Panc1 (cell line): ENCODE measurements at regions not wholly inside any gene's neighbourhood (a gene's known extent, or its start where the extent isn't known, plus 50 kb on each side); places are given as distances from the start of the nearest gene placed in this dataset.

Source experiments
- ATAC-seq: fragments of 200-7000 bp; cut with Tn5 transposase; 2 replicates; pipeline ENCODE4 v1.9.1; 2020; ENCODE audit warnings: mild to moderate bottlenecking, moderate library complexity
- BruUV-seq: library from RNA; stranded (reverse); fragments of 400-500 nt; replicated peaks from 2 replicates; lab custom pipeline; 2021; lab: Mats Ljungman, UMichigan
- CTCF ChIA-PET: fragments of 300-600 bp; sonication (Branson Sonifier 250); formaldehyde crosslinking; loops from one replicate; lab custom pipeline; 2022; ENCODE audit warnings: antibody characterized with exemption; lab: Charles Lee
- POLR2A ChIA-PET: fragments of 300-600 bp; sonication (Branson Sonifier 250); formaldehyde crosslinking; loops from one replicate; lab custom pipeline; 2022; ENCODE audit warnings: antibody characterized with exemption; lab: Charles Lee
- DNase-seq: peaks from one replicate; pipeline ENCODE4 v3.0.0-alpha.2; 2010; ENCODE audit warnings: low read depth, low spot score
- H3K27ac ChIP-seq: 2 replicates; pipeline ENCODE4 v1.5.1; 2011; ENCODE audit warnings: mild to moderate bottlenecking, low read length, inconsistent platforms
- H3K27me3 ChIP-seq: fragments of 200-500 bp; sonication (Bioruptor generic); 2 replicates; pipeline ENCODE4 v1.6.0; 2014; ENCODE audit warnings: low read length, inconsistent platforms; ENCODE audit not compliant: control insufficient read depth, insufficient read depth
- H3K36me3 ChIP-seq: fragments of 200-500 bp; sonication (Bioruptor generic); 2 replicates; pipeline ENCODE4 v1.5.1; 2014; ENCODE audit warnings: inconsistent platforms, mild to moderate bottlenecking, low read length, moderate library complexity; ENCODE audit not compliant: control insufficient read depth, insufficient read depth
- H3K4me1 ChIP-seq: 2 replicates; pipeline ENCODE4 v1.5.1; 2011; ENCODE audit warnings: inconsistent platforms, mild to moderate bottlenecking, low read length, moderate library complexity; ENCODE audit not compliant: control insufficient read depth, insufficient read depth
- H3K4me3 ChIP-seq, 2 experiments: 2 replicates each; pipeline ENCODE4 v1.5.1; 2011 to 2012; ENCODE audit warnings: low read depth in 2 of 2, low read length in 2 of 2, mild to moderate bottlenecking in 2 of 2, inconsistent platforms in 1 of 2, moderate library complexity in 1 of 2
- H3K9me3 ChIP-seq: fragments of 200-500 bp; sonication (Bioruptor generic); 2 replicates; pipeline ENCODE4 v1.5.1; 2014; ENCODE audit warnings: low read depth, mild to moderate bottlenecking, inconsistent platforms, low read length, moderate library complexity; ENCODE audit not compliant: control insufficient read depth, insufficient read depth
- POLR2AphosphoS5 ChIP-seq: IDR thresholded peaks from 2 replicates; pipeline ENCODE4 v1.6.1; 2012; ENCODE audit warnings: mild to moderate bottlenecking, low read depth, low read length, moderate library complexity
- SIN3A ChIP-seq: IDR thresholded peaks from 2 replicates; pipeline ENCODE4 v1.6.1; 2012; ENCODE audit warnings: low read depth, mild to moderate bottlenecking, low read length, moderate library complexity, borderline replicate concordance; ENCODE audit not compliant: insufficient read depth
- TCF7L2 ChIP-seq: IDR thresholded peaks from 2 replicates; pipeline ENCODE4 v1.6.1; 2011; ENCODE audit warnings: mild to moderate bottlenecking, low read depth, low read length, inconsistent platforms
- in situ Hi-C: cut with HindIII; loops from 2 replicates; pipeline ENCODE4 v1.10.0; 2016; ENCODE audit warnings: low sequenced_read_pairs, low pct_unique_long_range_greater_than_20kb
- intact Hi-C: fragments of 100-400 bp; cut with micrococcal nuclease; formaldehyde crosslinking; loops from one replicate; pipeline ENCODE4 v1.10.0; 2022; ENCODE audit not compliant: unreplicated experiment
- TF ChIP-seq, protein P1 (sequence below), 2 experiments: IDR thresholded peaks; 2 replicates each; pipeline ENCODE4 v1.6.1; 2011 to 2012; ENCODE audit warnings: low read depth in 2 of 2, control low read depth in 1 of 2, low read length in 1 of 2, mild to moderate bottlenecking in 1 of 2, moderate library complexity in 1 of 2; ENCODE audit not compliant: insufficient read depth in 1 of 2
- TF ChIP-seq, protein P2 (sequence below): fragments of 450-650 bp; IDR thresholded peaks from 2 replicates; pipeline ENCODE4 v1.5.1; 2017; ENCODE audit warnings: mild to moderate bottlenecking

DNA sequence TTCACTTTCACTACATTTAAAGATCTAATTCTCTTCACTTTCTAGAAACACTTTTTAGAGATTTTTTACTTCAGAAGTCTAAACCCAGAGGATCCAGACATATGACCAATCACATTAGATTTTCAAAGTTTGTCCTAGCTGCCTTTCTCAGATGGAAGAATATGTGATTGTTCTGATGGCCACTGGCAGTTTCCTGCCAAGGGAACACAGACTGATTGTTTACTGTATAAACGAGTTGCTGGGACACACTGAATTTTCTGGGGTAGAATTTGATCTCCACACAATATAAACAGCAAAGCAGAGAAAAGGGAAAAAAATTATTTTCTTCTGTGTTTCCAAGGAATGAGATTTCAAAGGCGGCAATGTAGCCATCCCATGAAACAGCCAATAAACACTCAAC lies 480.0 kb downstream of the TOX3 start:
- no peaks in the 10 kb centered on the region for H3K4me1 ChIP-seq
- no TSS peak for BruUV-seq
- in situ Hi-C loops, result no loop called here
- no peak for TF ChIP-seq SIN3A
- TF ChIP-seq, protein P1, sequence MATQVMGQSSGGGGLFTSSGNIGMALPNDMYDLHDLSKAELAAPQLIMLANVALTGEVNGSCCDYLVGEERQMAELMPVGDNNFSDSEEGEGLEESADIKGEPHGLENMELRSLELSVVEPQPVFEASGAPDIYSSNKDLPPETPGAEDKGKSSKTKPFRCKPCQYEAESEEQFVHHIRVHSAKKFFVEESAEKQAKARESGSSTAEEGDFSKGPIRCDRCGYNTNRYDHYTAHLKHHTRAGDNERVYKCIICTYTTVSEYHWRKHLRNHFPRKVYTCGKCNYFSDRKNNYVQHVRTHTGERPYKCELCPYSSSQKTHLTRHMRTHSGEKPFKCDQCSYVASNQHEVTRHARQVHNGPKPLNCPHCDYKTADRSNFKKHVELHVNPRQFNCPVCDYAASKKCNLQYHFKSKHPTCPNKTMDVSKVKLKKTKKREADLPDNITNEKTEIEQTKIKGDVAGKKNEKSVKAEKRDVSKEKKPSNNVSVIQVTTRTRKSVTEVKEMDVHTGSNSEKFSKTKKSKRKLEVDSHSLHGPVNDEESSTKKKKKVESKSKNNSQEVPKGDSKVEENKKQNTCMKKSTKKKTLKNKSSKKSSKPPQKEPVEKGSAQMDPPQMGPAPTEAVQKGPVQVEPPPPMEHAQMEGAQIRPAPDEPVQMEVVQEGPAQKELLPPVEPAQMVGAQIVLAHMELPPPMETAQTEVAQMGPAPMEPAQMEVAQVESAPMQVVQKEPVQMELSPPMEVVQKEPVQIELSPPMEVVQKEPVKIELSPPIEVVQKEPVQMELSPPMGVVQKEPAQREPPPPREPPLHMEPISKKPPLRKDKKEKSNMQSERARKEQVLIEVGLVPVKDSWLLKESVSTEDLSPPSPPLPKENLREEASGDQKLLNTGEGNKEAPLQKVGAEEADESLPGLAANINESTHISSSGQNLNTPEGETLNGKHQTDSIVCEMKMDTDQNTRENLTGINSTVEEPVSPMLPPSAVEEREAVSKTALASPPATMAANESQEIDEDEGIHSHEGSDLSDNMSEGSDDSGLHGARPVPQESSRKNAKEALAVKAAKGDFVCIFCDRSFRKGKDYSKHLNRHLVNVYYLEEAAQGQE (IDR thresholded peaks at IDR 0.05; ENCODE audit: insufficient read depth in 1 of 2, low read depth in 2 of 2, low read length in 1 of 2), result no peak
- TF ChIP-seq, protein P2, sequence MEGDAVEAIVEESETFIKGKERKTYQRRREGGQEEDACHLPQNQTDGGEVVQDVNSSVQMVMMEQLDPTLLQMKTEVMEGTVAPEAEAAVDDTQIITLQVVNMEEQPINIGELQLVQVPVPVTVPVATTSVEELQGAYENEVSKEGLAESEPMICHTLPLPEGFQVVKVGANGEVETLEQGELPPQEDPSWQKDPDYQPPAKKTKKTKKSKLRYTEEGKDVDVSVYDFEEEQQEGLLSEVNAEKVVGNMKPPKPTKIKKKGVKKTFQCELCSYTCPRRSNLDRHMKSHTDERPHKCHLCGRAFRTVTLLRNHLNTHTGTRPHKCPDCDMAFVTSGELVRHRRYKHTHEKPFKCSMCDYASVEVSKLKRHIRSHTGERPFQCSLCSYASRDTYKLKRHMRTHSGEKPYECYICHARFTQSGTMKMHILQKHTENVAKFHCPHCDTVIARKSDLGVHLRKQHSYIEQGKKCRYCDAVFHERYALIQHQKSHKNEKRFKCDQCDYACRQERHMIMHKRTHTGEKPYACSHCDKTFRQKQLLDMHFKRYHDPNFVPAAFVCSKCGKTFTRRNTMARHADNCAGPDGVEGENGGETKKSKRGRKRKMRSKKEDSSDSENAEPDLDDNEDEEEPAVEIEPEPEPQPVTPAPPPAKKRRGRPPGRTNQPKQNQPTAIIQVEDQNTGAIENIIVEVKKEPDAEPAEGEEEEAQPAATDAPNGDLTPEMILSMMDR, result no peak
- no peak for TF ChIP-seq POLR2AphosphoS5
- TF ChIP-seq TCF7L2, result no peak
- H3K27me3 ChIP-seq, result no peaks in the 10 kb centered on the region
- no peak overlapping the region for H3K27ac ChIP-seq
- ChIA-PET POLR2A (no interaction called here), CTCF (no interaction called here)
- H3K36me3 ChIP-seq, result no peaks in the 10 kb centered on the region
- DNase-seq, result no peak
- no peaks in the 10 kb centered on the region for H3K9me3 ChIP-seq
- intact Hi-C loops, result loop anchor here (10.0 kb wide), 1 partner anchor 958 kb away; no protein-coding TSS in a partner anchor
- no peak overlapping the region for H3K4me3 ChIP-seq
- no peak for ATAC-seq

DNA sequence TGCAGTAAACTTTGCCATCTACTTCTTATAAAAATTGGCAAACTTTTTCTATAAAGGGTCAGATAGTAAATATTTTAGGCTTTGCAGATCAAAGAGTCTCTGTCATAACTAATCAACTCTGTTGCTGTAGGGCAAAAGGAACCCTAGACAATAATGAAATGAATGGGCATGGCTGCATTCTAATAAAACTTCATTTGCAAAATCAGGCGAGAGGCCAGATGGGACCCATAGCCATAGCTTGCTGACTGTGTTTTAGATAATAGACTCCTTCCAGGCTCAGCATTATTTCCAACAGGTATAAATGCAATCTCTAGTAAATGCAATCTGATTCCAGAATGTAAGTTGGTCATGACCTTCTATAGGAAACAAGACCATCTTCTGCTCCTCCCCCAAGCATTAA lies 490.7 kb downstream of the TOX3 start:
- no TSS peak for BruUV-seq
- in situ Hi-C loops (no loop called here), intact Hi-C loops (no loop called here)
- POLR2A ChIA-PET, result no interaction called here
- Histone ChIP-seq H3K36me3 (no peaks in the 10 kb centered on the region), H3K27ac (no peak overlapping the region), H3K9me3 (no peaks in the 10 kb centered on the region), H3K27me3 (no peaks in the 10 kb centered on the region), H3K4me3 (no peak overlapping the region), H3K4me1 (no peaks in the 10 kb centered on the region)
- CTCF ChIA-PET, result no interaction called here
- no peak for DNase-seq
- TF ChIP-seq SIN3A, result no peak
- ATAC-seq, result no peak

DNA sequence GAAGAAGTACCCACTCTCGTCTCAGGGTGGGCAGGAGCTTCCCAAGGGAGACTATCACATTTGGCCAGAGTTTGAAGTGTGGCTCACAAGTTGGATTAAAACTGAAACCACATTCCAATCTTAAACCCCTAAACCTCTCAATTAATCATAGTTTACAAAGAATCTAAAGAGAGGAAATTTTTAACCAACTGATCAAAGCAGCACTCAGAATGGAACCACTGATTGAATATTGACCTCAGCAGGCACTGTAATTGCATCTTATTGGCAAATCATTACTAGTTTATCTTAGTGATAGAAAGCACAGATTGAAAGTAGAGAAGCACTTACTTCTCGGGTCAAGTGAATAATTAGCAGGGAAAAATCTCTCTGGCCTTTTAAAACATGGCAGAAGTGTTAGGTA lies 491.6 kb downstream of the TOX3 start:
- POLR2A ChIA-PET, result no interaction called here
- Histone ChIP-seq H3K36me3 (no peaks in the 10 kb centered on the region), H3K4me3 (no peak overlapping the region), H3K27ac (no peak overlapping the region), H3K9me3 (no peaks in the 10 kb centered on the region), H3K4me1 (no peaks in the 10 kb centered on the region), H3K27me3 (no peaks in the 10 kb centered on the region)
- DNase-seq, result no peak
- CTCF ChIA-PET, result no interaction called here
- intact Hi-C loops, result no loop called here
- in situ Hi-C loops, result no loop called here
- TF ChIP-seq, protein P2, result no peak
- TF ChIP-seq, protein P1 (IDR thresholded peaks at IDR 0.05; ENCODE audit: insufficient read depth in 1 of 2, low read depth in 2 of 2, low read length in 1 of 2), result no peak
- no peak for TF ChIP-seq SIN3A
- TF ChIP-seq POLR2AphosphoS5, result no peak
- TF ChIP-seq TCF7L2, result no peak
- ATAC-seq, result no peak
- BruUV-seq, result no TSS peak
